ENCODE measurements at regions not wholly inside any gene's neighbourhood (a gene's known extent, or its start where the extent isn't known, plus 50 kb on each side); places are given as distances from the start of the nearest gene placed in this dataset.

DNA sequence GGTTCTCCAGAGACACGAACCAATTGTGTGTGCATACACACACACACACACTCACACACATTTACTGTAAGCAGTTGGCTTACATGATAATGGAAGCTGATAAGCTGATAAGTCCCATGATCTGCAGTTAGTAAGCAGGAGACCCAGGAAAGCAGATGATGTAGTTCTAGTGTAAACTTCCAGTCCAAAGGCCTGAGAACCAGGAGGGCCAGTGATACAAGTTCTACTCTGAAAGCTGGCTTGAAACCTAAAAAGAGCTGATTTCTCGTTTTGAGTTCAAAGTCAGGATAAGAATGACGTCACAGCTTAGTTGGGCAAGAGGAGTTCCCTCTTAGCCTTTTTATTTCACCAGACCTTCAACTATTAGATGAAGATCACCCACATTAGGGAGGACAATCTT lies 558.8 kb upstream of the PIK3C3 start:
- no peaks in the 10 kb centered on the region for H3K36me3 Mint-ChIP-seq (ENCODE audit: low read depth)
- intact Hi-C loops (cut with micrococcal nuclease) = no loop called here

DNA sequence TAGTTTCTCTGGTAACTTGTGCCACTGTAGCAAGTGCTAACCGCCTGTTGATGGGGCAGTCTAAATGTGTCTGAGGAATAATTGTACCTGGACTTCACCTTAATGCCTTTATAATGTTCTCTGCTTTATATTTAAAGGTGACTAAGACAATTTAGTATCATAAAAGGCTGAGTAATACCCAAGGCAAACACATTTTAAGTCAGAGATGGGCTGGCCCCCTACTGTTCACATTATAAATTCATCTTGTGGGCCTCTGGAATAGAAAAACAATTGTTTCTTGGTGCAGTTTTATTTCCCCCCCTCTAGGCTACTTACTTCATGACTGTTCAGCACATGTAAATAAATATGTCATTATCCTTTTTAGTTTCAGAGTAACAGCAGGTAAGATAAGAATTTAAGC lies 559.3 kb upstream of the PIK3C3 start:
- Mint-ChIP-seq H3K27me3 (no peaks in the 10 kb centered on the region), H3K9me3 (no peaks in the 10 kb centered on the region), H3K4me3 (no peak overlapping the region), H3K27ac (no peak overlapping the region), H3K4me1 (ENCODE audit: low read depth) (no peaks in the 10 kb centered on the region), H3K36me3 (ENCODE audit: low read depth) (no peaks in the 10 kb centered on the region)
- intact Hi-C loops (cut with micrococcal nuclease) = no loop called here

More for the DNA sequence above, 558.8 kb upstream of the PIK3C3 start:
- Mint-ChIP-seq H3K27ac (no peak overlapping the region), H3K9me3 (no peaks in the 10 kb centered on the region), H3K4me1 (ENCODE audit: low read depth) (no peaks in the 10 kb centered on the region), H3K4me3 (no peak overlapping the region), H3K27me3 (no peaks in the 10 kb centered on the region)

DNA sequence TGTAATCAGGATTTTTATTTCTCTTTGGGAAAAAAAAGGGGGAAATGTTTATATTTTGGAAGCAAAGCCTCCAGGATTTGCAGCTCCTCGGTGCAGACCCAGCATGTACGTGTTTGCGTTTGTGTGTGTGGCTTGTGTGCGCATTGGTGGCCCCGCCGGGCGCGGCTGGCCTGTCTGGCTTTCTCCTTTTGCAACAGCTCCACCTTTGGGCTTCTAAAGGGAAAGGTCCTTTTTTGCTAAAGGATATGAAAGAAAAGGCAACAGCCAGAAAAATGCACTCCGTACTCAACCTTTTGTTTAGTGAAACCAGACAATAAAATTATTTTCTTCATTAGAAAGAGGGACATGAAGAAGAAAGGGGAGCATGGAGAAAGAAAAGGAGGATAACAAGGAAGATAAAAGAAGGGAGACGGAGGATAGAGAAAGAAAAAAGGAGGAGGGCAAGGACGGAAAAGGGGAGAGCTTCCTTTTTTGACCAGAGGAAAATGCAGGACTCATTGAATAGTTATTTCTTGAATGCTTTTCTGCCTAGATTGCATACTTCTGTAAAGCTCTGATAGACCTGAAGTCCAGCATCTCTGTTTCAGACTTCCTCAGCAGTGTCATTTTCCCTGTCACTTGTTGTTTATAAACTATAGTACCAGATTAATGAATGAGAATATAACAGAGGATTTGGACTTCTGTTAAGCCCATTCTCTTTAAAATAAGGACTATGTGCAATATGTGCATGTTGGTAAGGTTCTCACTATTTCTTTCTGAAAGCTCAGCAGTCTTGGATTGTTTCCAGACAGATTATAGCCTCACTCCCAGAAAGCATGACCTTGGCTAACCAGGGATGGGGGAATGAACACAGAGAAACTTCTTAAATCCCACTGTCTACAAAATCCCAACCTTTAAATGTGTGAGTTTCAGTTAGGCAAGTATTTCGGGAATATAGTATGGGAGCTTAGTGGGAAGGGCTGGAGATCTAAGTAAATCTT lies 563.1 kb upstream of the PIK3C3 start:
- H3K4me1 Mint-ChIP-seq (ENCODE audit: low read depth) = no peaks in the 10 kb centered on the region
- no peaks in the 10 kb centered on the region for H3K9me3 Mint-ChIP-seq
- no peaks in the 10 kb centered on the region for H3K27me3 Mint-ChIP-seq
- H3K27ac Mint-ChIP-seq = no peak overlapping the region
- H3K36me3 Mint-ChIP-seq (ENCODE audit: low read depth) = no peaks in the 10 kb centered on the region
- H3K4me3 Mint-ChIP-seq = no peak overlapping the region
- intact Hi-C loops (cut with micrococcal nuclease) = no loop called here

DNA sequence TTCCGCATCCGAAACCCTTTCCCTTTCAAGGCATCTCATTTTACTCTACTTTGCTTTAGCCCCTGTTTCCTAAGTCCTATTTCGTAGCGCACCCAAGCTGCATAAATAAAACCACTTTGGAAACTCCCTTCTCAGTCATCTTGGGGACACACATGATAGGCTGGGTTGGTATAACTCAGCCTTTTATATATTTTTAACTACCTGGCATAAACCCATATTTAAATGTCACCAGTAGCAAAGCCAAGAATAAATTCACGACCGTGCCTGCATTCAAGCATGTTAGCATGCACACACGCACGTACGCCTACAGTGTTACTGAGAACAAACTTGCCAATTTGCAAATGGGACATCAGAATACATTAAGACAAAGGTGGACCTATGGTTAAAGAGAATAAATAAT lies 564.7 kb upstream of the PIK3C3 start:
- H3K36me3 Mint-ChIP-seq (ENCODE audit: low read depth) = no peaks in the 10 kb centered on the region
- H3K27ac Mint-ChIP-seq = no peak overlapping the region
- intact Hi-C loops (cut with micrococcal nuclease) = no loop called here
- no peaks in the 10 kb centered on the region for H3K9me3 Mint-ChIP-seq
- H3K27me3 Mint-ChIP-seq = no peaks in the 10 kb centered on the region
- no peak overlapping the region for H3K4me3 Mint-ChIP-seq
- H3K4me1 Mint-ChIP-seq (ENCODE audit: low read depth) = no peaks in the 10 kb centered on the region

DNA sequence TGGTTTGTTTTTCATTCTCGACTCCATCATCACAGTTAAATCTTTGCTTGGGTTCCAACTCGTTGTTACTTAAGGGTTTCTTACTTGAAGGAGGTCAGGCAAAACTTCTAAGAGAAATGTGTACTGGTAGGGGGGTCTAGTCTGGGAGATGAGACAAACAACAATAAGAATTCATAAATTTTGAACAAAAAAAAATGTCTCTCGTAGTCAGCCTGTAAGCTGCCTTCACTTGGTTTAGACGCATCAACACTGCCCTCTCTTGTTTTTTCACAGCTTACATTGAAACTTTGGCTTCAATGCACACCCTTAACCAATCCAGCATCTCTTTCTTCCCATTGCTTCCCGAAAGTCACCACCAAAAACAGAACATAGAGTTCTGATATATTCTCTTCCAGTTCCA lies 576.4 kb upstream of the PIK3C3 start:
- Mint-ChIP-seq H3K4me3 (no peak overlapping the region), H3K9me3 (no peaks in the 10 kb centered on the region), H3K27me3 (no peaks in the 10 kb centered on the region), H3K27ac (no peak overlapping the region), H3K36me3 (ENCODE audit: low read depth) (no peaks in the 10 kb centered on the region), H3K4me1 (ENCODE audit: low read depth) (no peaks in the 10 kb centered on the region)
- intact Hi-C loops (cut with micrococcal nuclease) = no loop called here

DNA sequence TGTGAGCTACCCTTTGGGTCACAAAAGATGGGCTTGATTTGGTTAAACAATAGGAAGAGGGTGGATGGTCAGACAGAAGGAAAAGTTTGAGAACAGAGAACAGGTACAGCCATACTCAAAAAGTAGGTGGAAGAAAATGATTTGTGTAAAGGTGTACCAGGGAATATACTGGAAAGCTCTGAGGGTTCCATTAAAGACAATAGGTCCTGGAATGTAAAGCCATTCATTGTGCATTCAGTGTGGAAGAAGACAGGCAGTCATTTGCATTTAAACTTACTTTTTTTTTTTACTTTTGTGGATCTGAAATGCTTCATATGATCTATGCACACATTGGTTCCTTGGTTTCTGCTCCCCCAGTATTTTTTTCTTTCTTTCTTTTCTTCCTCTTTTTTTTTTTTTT lies 581.4 kb upstream of the PIK3C3 start:
- no peaks in the 10 kb centered on the region for H3K27me3 Mint-ChIP-seq
- H3K27ac Mint-ChIP-seq = no peak overlapping the region
- no peaks in the 10 kb centered on the region for H3K4me1 Mint-ChIP-seq (ENCODE audit: low read depth)
- H3K9me3 Mint-ChIP-seq = no peaks in the 10 kb centered on the region
- H3K4me3 Mint-ChIP-seq = no peak overlapping the region
- intact Hi-C loops (cut with micrococcal nuclease) = no loop called here
- H3K36me3 Mint-ChIP-seq (ENCODE audit: low read depth) = no peaks in the 10 kb centered on the region

DNA sequence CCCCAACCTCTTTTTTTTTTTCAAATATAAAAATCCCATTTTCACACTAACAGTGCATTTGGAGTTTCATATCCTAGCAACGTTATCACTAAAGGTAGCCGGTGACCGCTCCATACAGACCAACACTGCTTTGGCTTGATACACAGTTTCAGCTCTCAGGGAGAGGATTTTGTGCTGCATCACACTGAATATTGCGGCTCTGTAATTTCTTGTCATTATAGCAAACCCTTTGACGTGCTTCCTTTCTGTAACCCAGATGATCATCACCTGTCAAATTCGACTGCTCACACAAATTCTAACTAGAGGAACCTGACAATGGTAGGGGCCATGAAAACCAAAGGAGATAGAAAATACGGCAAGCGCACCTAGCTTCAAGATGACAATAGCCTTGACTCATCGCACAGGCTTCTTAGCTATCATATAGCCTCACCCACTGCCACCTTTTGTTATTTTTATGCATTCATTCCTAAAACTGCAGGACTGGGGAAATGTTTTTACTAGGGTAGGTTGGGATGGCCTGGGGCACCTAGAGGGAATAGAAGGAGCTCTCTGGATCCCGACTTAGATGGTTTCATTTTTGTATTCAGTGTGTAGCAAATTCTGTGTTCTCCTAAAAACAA lies 582.9 kb upstream of the PIK3C3 start:
- H3K4me3 Mint-ChIP-seq = no peak overlapping the region
- no peaks in the 10 kb centered on the region for H3K27me3 Mint-ChIP-seq
- H3K4me1 Mint-ChIP-seq (ENCODE audit: low read depth) = no peaks in the 10 kb centered on the region
- H3K9me3 Mint-ChIP-seq = no peaks in the 10 kb centered on the region
- no peak overlapping the region for H3K27ac Mint-ChIP-seq
- no peaks in the 10 kb centered on the region for H3K36me3 Mint-ChIP-seq (ENCODE audit: low read depth)
- intact Hi-C loops (cut with micrococcal nuclease) = no loop called here

DNA sequence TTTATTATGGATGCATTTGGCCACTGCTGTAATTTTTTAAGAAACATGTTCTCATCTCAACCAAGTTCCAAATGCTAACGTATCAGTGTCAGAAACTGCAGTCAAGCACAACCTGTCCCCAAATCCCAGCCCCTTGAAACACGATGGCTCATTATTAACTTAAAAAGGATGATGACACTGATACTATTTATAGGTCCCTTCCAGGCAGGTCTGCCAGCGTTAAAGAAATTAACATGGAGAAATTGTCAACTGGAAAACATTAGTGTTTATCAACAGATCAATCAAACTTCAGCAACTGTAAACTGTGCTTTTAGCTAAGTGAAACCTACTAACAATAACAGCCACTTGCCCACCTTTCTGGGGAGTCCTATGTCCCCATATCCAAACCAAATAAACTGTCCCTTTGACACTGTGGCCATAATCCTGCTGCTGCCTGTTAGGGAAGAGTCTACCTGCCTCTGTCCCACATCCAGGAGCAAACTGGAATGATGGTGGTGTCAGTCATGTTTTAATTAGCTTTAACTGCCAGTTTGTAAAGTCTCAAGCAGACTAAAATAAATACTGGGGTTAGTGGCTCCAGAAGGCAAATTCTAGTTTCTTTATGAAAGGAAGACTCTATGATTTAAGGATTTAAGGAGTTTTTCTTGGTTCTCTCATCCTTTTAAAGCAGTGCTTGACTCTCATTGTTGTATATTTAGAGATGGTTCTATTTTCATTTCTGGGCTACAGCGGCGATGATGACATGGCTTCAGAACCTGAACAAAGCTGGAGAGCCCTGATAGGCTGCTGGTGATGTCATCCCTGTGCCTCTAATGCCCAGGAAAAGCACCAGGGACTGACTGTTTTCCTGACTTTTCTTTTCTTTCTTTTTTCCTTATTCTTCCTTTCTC lies 583.6 kb upstream of the PIK3C3 start:
- Mint-ChIP-seq H3K4me3 (no peak overlapping the region), H3K27me3 (no peaks in the 10 kb centered on the region), H3K27ac (no peak overlapping the region), H3K9me3 (no peaks in the 10 kb centered on the region), H3K36me3 (ENCODE audit: low read depth) (no peaks in the 10 kb centered on the region), H3K4me1 (ENCODE audit: low read depth) (no peaks in the 10 kb centered on the region)
- intact Hi-C loops (cut with micrococcal nuclease) = no loop called here

DNA sequence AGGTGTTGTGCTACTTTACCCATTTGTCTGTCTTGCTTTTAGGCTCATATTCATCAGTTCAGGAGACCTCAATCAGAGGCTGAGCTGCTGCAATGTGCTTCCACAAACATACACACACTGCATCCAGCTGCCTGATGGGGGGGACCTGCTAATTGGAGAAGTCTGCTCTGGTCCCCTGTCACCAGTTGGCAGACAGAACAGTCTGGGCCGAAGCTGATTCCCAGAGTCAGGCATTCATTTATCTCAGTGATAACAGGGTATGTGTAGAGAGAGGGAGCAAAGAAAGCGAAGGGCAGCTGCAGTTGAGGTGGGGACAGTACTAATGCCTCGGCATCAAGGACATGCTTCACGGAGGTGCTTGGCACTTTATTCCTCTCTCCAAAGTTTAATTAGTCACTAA lies 584.3 kb upstream of the PIK3C3 start:
- H3K4me3 Mint-ChIP-seq = no peak overlapping the region
- H3K4me1 Mint-ChIP-seq (ENCODE audit: low read depth) = no peaks in the 10 kb centered on the region
- H3K27ac Mint-ChIP-seq = no peak overlapping the region
- H3K36me3 Mint-ChIP-seq (ENCODE audit: low read depth) = no peaks in the 10 kb centered on the region
- no peaks in the 10 kb centered on the region for H3K9me3 Mint-ChIP-seq
- intact Hi-C loops (cut with micrococcal nuclease) = no loop called here
- H3K27me3 Mint-ChIP-seq = no peaks in the 10 kb centered on the region

DNA sequence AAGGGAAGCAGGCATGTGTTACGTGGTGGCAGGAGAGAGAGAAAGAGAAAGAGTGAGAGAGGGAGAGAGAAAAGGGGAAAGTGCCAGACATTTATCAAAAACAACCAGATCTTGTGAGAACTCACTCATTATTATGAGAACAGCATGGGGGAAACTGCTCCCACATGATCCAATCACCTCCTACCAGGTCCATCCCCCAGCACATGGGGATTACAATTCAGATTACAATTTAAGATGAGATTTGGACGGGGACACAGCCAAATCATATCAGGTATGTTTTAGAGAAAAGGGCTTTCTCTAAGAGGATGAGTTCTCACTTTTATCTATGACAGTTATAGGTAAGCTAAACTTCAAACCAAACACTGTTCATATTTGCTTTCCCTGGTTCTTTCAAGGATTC lies 597.3 kb upstream of the PIK3C3 start:
- no peaks in the 10 kb centered on the region for H3K4me1 Mint-ChIP-seq (ENCODE audit: low read depth)
- no peaks in the 10 kb centered on the region for H3K27me3 Mint-ChIP-seq
- peaks cover 31% of the 10 kb centered on the region for H3K9me3 Mint-ChIP-seq
- intact Hi-C loops (cut with micrococcal nuclease) = no loop called here
- no peak overlapping the region for H3K4me3 Mint-ChIP-seq
- H3K36me3 Mint-ChIP-seq (ENCODE audit: low read depth) = no peaks in the 10 kb centered on the region
- H3K27ac Mint-ChIP-seq = no peak overlapping the region

DNA sequence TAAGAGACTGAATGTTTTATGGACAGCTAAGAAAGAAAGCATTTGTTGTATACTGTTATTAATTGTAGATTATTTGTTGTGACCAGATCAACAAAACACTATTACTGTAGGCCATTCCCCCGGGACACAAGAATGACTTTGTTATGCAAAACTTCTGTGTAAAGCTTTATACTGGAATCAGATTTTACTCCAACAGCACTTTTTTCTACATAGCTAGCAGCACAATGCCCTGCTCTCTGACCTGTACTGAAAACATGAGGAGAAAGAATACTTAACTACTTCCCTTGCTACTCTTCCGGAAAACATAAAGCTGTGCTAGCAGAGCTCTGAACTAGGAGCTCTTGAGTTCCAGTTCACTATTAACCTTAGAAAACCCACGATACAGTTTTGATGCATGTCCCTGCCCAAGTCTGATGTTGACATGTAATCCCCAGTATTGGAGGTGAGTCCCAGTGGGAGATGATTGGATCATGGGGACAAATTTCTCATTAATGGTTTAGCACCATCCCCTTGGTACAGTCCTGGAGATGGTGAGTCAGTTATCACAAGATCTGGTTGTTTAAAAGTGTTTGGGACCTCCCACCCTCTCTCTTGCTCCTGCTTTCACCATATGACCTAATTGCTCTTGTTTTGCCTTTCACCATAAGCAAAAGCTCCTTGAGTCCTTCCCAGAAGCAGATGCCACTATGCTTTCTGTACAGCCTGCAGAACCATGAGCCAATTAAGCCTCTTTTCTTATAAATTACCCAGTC lies 601.1 kb upstream of the PIK3C3 start:
- Mint-ChIP-seq H3K9me3 (peaks cover 16% of the 10 kb centered on the region), H3K27me3 (no peaks in the 10 kb centered on the region), H3K36me3 (ENCODE audit: low read depth) (no peaks in the 10 kb centered on the region), H3K4me1 (ENCODE audit: low read depth) (no peaks in the 10 kb centered on the region), H3K4me3 (no peak overlapping the region), H3K27ac (no peak overlapping the region)
- intact Hi-C loops (cut with micrococcal nuclease) = no loop called here

DNA sequence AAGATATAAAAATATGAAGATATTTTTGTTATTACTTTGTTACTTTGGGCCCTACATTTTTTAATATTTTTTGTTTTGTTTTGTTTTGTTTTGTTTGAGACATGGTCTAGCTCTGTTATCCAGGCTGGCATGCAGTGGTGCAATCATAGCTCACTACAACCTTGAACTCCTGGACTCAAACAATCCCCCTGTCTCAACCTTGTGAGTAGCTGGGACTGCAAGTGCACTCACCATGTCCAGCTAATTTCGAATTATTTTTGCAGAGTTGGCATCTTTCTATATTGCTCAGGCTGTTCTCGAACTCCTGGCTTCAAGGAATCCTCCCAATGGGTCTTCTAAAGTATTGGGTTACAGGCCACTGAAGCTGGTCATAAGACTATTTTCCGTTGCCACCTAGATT lies 603.6 kb upstream of the PIK3C3 start:
- H3K27me3 Mint-ChIP-seq = no peaks in the 10 kb centered on the region
- intact Hi-C loops (cut with micrococcal nuclease) = no loop called here

DNA sequence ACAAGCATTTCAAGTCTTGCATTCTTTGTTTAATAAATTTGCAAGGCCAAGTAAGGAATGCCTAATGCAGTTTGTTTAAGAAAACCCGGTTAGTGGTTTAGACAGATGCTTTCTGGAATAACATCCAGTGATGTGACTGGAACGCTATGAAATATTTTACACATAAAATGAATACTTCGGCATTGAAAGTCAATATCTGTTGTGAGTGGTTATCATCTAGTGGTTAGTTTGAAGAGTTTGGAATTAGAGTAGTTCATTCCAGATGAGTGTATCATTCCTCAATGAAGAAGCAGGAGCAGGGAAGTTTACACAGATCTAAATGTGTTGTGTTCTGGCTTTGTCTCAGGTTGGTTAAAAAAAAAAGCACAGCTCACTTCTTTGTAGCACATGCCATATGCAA lies 608.0 kb upstream of the PIK3C3 start:
- Mint-ChIP-seq H3K4me3 (no peak overlapping the region), H3K27me3 (no peaks in the 10 kb centered on the region), H3K4me1 (ENCODE audit: low read depth) (no peaks in the 10 kb centered on the region), H3K27ac (no peak overlapping the region), H3K9me3 (no peaks in the 10 kb centered on the region), H3K36me3 (ENCODE audit: low read depth) (no peaks in the 10 kb centered on the region)
- intact Hi-C loops (cut with micrococcal nuclease) = no loop called here

More for the DNA sequence above, 603.6 kb upstream of the PIK3C3 start:
- H3K36me3 Mint-ChIP-seq (ENCODE audit: low read depth) = no peaks in the 10 kb centered on the region
- no peaks in the 10 kb centered on the region for H3K9me3 Mint-ChIP-seq
- no peak overlapping the region for H3K27ac Mint-ChIP-seq
- H3K4me3 Mint-ChIP-seq = no peak overlapping the region
- H3K4me1 Mint-ChIP-seq (ENCODE audit: low read depth) = no peaks in the 10 kb centered on the region

Data from dendritic cell treated with granulocyte-macrophage colony-stimulating factor and Interleukin-4, amounts not matched to agents 40 ng/mL and 50 ng/mL, for 4 days (primary cell).